ENCODE measurements at regions not wholly inside any gene's neighbourhood (a gene's known extent, or its start where the extent isn't known, plus 50 kb on each side); places are given as distances from the start of the nearest gene placed in this dataset.

DNA sequence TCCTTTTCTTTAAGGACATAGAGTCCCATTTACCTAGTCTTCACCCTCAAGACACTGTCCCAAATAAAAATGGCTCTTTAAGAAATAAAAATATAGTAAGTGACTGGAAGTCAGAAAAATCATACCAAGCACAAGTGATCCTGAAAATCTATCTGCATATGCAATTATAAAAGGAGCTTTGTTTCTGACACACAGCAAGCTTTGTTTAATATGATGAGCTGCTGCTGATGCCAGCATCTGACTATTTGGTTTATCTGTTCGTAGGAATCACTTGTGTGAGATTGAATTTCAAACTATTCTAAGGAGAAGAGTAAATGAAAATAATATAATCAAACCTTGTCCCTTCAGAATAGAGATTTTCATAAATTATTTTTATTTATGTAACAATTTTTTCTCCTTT lies 332.4 kb downstream of the PCDH7 start:
- TF ChIP-seq, protein P1, sequence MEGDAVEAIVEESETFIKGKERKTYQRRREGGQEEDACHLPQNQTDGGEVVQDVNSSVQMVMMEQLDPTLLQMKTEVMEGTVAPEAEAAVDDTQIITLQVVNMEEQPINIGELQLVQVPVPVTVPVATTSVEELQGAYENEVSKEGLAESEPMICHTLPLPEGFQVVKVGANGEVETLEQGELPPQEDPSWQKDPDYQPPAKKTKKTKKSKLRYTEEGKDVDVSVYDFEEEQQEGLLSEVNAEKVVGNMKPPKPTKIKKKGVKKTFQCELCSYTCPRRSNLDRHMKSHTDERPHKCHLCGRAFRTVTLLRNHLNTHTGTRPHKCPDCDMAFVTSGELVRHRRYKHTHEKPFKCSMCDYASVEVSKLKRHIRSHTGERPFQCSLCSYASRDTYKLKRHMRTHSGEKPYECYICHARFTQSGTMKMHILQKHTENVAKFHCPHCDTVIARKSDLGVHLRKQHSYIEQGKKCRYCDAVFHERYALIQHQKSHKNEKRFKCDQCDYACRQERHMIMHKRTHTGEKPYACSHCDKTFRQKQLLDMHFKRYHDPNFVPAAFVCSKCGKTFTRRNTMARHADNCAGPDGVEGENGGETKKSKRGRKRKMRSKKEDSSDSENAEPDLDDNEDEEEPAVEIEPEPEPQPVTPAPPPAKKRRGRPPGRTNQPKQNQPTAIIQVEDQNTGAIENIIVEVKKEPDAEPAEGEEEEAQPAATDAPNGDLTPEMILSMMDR (IDR thresholded peaks at IDR 0.05), result no peak
- TF ChIP-seq POLR2A (IDR thresholded peaks at IDR 0.05), result no peak
